Bronchial epithelial cell (primary cell): ENCODE measurements at regions not wholly inside any gene's neighbourhood (a gene's known extent, or its start where the extent isn't known, plus 50 kb on each side); places are given as distances from the start of the nearest gene placed in this dataset.

Source experiments
- DNase-seq: peaks from one replicate; pipeline ENCODE4 v3.0.0-alpha.2; 2010; ENCODE audit warnings: low read depth
- FAIRE-seq: peaks from 2 replicates; lab custom pipeline; 2011; peaks lifted over from hg19 to GRCh38; lab: Jason Lieb, UNC
- H3K27me3 ChIP-seq: 2 replicates; pipeline ENCODE4 v1.5.1; 2011; ENCODE audit warnings: low read length; ENCODE audit not compliant: control insufficient read depth, insufficient read depth
- H3K36me3 ChIP-seq: 2 replicates; pipeline ENCODE4 v1.5.1; 2011; ENCODE audit warnings: low read length; ENCODE audit not compliant: control insufficient read depth, insufficient read depth
- H3K4me3 ChIP-seq: 2 replicates; pipeline ENCODE4 v1.5.1; 2011; ENCODE audit warnings: mild to moderate bottlenecking, low read depth, low read length, control low read depth
- TF ChIP-seq, protein P1 (sequence below): IDR thresholded peaks from 2 replicates; pipeline ENCODE4 v1.5.1; 2011; ENCODE audit warnings: mild to moderate bottlenecking, moderate library complexity, low read length, control low read depth, inconsistent platforms; ENCODE audit not compliant: insufficient read depth, severe bottlenecking

DNA sequence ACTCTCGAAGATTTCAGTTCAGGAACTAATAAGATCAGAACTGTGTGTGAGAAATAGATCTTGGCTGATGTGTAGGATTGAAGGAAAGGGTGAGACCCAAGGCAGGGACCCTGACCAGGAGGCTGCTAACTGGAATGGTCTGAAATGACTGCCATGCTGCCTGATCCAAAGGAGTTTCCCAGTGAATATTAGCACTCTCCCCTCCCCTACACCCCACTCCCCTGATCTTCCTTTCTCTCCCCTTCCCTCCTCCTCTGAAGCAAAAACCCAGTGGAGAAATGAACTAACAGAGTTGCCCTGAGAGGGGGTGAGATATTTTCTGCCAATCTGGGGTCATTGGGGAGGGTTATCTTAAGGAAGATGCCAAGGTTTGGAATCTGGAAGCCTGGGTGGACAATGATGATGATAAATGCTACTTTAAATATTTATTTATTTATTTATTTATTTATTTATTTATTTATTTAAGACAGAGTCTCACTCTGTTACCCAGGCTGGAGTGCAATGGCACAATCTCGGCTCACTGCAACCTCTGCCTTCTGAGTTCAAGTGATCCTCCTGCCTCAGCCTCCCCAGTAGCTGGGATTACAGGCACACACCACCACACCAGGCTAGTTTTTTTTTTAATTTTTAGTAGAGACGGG is 371.0 kb upstream of the CHD6 start:
- H3K4me3 ChIP-seq, result no peak overlapping the region
- DNase-seq (no peak), FAIRE-seq (no peak)
- H3K27me3 ChIP-seq, result no peaks in the 10 kb centered on the region
- no peaks in the 10 kb centered on the region for H3K36me3 ChIP-seq
- TF ChIP-seq, protein P1, sequence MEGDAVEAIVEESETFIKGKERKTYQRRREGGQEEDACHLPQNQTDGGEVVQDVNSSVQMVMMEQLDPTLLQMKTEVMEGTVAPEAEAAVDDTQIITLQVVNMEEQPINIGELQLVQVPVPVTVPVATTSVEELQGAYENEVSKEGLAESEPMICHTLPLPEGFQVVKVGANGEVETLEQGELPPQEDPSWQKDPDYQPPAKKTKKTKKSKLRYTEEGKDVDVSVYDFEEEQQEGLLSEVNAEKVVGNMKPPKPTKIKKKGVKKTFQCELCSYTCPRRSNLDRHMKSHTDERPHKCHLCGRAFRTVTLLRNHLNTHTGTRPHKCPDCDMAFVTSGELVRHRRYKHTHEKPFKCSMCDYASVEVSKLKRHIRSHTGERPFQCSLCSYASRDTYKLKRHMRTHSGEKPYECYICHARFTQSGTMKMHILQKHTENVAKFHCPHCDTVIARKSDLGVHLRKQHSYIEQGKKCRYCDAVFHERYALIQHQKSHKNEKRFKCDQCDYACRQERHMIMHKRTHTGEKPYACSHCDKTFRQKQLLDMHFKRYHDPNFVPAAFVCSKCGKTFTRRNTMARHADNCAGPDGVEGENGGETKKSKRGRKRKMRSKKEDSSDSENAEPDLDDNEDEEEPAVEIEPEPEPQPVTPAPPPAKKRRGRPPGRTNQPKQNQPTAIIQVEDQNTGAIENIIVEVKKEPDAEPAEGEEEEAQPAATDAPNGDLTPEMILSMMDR, result no peak

DNA sequence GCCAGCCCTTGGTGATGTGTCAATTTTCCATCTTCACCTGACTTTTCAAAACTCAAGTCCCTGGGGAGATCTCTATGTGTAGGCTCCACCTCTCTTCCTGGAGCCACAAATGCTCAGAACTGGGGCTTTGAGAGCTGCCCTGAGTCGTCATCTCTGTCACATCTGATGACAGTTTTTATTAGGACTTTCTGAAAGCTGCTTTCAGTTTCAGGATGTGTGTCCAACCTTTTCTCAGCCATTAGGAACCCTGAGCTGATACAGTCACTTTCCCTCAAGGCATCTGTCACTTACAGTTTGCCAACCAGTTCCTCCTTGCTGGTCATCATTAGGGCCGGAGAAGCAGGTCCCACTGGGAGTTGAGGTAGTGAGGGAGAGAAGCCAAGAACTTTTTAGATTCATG is 365.9 kb upstream of the CHD6 start:
- H3K27me3 ChIP-seq, result no peaks in the 10 kb centered on the region
- TF ChIP-seq, protein P1, result no peak
- no peak overlapping the region for H3K4me3 ChIP-seq
- FAIRE-seq, result no peak
- no peak for DNase-seq
- H3K36me3 ChIP-seq, result no peaks in the 10 kb centered on the region

DNA sequence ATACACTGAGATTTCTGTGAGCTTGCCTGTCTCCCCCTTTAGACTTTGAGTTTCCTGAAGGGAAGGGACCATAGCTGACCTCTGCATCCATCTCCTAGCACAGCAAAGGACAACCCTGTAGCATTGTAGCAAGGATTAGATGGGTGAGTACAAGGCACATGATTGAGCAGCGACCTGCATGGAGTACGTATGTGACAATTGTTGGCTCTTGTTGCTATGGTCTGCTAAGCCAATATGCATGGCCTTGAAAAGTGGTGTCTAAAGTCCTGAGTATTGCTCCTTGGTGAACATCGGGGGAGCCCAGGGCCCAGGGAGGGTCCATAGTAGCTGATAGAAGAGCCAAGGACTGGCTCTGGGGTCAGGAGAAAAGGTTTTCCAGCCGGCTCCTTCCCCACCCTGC is 365.0 kb upstream of the CHD6 start:
- FAIRE-seq, result no peak
- no peak overlapping the region for H3K4me3 ChIP-seq
- no peaks in the 10 kb centered on the region for H3K27me3 ChIP-seq
- H3K36me3 ChIP-seq, result no peaks in the 10 kb centered on the region
- no peak for DNase-seq
- TF ChIP-seq, protein P1, result no peak

GRCh38 chr20:41981746-41982145 is 363.6 kb upstream of the CHD6 start:
- no peak for FAIRE-seq
- DNase-seq, result no peak
- H3K27me3 ChIP-seq, result no peaks in the 10 kb centered on the region
- no peaks in the 10 kb centered on the region for H3K36me3 ChIP-seq
- no peak overlapping the region for H3K4me3 ChIP-seq
- TF ChIP-seq, protein P1, result no peak

DNA sequence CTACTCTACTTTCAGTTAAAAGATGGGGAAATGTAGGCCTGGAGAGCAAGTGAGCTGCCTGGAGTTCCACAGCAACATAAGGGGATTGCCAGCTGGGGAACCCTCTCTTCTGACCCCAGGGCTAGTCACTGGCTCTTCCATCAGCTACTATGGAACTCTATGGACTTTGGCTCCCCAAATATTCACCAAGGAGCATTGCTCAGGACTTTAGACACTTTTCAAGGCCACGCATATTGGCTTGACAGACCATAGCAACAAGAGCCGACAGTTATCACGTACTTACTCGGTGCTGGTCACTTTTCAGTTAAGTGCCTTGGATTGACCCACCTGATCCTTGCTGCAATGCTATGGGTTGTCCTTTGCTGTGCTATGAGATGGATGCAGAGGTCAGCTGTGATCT is 360.7 kb upstream of the CHD6 start:
- Histone ChIP-seq H3K4me3 (no peak overlapping the region), H3K27me3 (no peaks in the 10 kb centered on the region), H3K36me3 (no peaks in the 10 kb centered on the region)
- no peak for FAIRE-seq
- no peak for DNase-seq
- TF ChIP-seq, protein P1, result no peak

DNA sequence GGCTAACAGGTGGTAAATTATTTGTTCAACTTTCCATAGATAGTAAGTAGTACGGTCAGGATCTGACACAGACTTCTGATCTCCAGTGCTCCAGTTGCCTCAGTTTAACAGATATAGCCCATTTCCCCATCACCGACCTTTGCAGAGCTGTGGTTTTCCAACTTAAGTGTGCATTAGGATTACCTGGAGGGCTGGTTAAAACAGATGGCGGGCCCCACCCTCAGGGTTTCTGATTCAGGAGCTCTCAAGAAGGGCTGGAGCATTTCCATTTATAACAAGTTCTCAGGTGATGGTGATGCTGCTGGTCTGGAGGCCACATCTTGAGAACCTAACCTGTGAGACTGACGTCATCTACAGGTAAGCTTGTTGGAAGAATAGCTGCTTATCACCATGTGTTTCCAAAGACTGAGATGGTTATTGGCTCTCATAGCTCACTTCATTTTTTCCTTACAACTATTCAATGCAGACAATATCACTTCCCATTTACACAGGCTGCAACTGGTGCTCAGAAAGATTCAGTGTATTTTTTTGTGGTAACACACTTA is 360.1 kb upstream of the CHD6 start:
- Histone ChIP-seq H3K36me3 (no peaks in the 10 kb centered on the region), H3K4me3 (no peak overlapping the region), H3K27me3 (no peaks in the 10 kb centered on the region)
- TF ChIP-seq, protein P1, result no peak
- FAIRE-seq (no peak), DNase-seq (no peak)
